HL-60 (cell line): ENCODE measurements at regions not wholly inside any gene's neighbourhood (a gene's known extent, or its start where the extent isn't known, plus 50 kb on each side); places are given as distances from the start of the nearest gene placed in this dataset.
A peak's percentile ranks its signal among the peaks of the same experiment; 100 is the strongest.

Source experiments
- DNase-seq, 2 experiments: peaks; one replicate each; pipeline ENCODE4 v3.0.0-alpha.2; 2010 to 2020; ENCODE audit warnings: low read depth in 1 of 2, low spot score in 1 of 2
- H3K27ac ChIP-seq: fragments of 250-450 bp; sonication (Bioruptor Pico); replicated peaks from 2 replicates; pipeline ENCODE4 v1.5.1; 2020; ENCODE audit warnings: mild to moderate bottlenecking, moderate library complexity
- H3K27me3 ChIP-seq: fragments of 250-450 bp; sonication (Bioruptor Pico); 2 replicates; pipeline ENCODE4 v1.5.1; 2021; ENCODE audit warnings: mild to moderate bottlenecking, moderate library complexity; ENCODE audit not compliant: insufficient read depth, poor library complexity, severe bottlenecking
- H3K4me3 ChIP-seq: replicated peaks from 2 replicates; pipeline ENCODE4 v1.5.1; 2011; ENCODE audit warnings: mild to moderate bottlenecking, control low read depth, low read length; ENCODE audit not compliant: insufficient read depth
- CTCF ChIP-seq: IDR thresholded peaks from one replicate; pipeline ENCODE4 v1.5.1; 2011; ENCODE audit warnings: low read length, control low read depth, inconsistent platforms; ENCODE audit not compliant: insufficient read depth
- GABPA ChIP-seq: IDR thresholded peaks from 2 replicates; pipeline ENCODE4 v1.6.1; 2012; ENCODE audit warnings: low read depth
- POLR2AphosphoS5 ChIP-seq: IDR thresholded peaks from 2 replicates; pipeline ENCODE4 v1.6.1; 2012; ENCODE audit warnings: low read depth
- REST ChIP-seq: IDR thresholded peaks from 2 replicates; pipeline ENCODE4 v1.6.1; 2012; ENCODE audit warnings: low read depth; ENCODE audit not compliant: insufficient replicate concordance
- SPI1 ChIP-seq: IDR thresholded peaks from 2 replicates; pipeline ENCODE4 v1.6.1; 2012; ENCODE audit warnings: low read depth, mild to moderate bottlenecking, borderline replicate concordance

DNA sequence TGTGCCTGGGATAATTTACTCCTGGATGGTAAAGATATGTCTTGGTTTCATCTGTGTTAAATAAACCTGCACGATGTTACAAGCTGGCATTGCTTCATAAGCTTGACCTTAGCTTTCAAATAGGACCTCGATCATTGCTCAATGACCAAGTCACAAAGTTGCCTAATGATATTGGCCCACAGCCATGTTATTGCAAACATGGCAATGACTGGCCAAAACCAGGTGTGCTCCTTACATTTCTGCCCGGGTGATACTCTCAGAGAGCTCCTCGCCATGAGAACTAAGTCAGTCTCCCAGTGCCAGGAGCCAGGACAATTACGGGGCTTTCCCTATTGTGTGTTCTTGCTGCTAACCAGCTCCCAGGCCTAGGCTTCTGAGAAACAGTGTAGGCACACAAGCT lies 72.5 kb upstream of the CYP1B1 start:
- Histone ChIP-seq H3K4me3 (no peak overlapping the region), H3K27me3 (no peaks in the 10 kb centered on the region), H3K27ac (peak overlapping the region; percentile 73)
- DNase-seq, result peak; percentile 89 to 96
- TF ChIP-seq GABPA (no peak), POLR2AphosphoS5 (peak; percentile 94), REST (peak; percentile 8)

DNA sequence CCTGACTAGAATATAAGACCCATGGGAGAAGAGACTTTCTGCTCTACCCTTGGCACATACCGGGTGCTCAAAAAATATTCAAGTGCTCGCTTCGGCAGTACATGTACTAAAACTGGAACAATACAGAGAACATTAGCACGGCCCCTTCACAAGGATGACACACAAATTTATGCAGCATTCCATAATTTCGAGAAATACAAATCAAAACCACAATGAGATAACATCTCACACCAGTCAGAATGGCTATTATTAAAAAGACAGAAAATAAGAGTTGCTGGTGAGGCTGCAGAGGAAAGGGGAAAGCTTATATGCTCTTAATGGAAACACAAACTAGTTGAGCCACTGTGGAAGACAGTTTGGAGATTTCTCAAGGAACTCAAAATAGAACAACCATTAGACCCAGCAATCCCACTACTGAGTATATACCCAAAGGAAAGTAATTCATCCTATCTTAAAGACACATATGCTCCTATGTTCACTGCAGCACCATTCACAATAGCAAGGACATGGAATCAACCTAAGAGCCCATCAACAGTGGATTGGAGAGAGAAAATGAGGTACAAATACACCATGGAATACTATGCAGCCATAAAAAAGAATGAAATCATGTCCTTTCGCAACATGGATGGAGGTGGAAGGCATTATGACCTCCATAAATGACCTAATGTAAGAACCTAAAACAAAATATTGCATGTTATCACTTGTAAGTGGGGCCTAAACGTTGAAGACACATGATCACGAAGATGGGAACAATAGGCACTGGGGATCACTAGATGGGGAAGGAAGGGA lies 71.6 kb upstream of the CYP1B1 start:
- DNase-seq, result no peak
- H3K4me3 ChIP-seq, result no peak overlapping the region

GRCh38 chr2:38146907-38147307 lies 71.0 kb upstream of the CYP1B1 start:
- peak in 1 of 2 experiments; percentile 65 for DNase-seq
- TF ChIP-seq POLR2AphosphoS5 (no peak), REST (no peak), SPI1 (no peak), GABPA (no peak), CTCF (no peak)
- no peak overlapping the region for H3K4me3 ChIP-seq
- H3K27me3 ChIP-seq, result no peaks in the 10 kb centered on the region
- H3K27ac ChIP-seq, result peak overlapping the region; percentile 73

More for the DNA sequence above, 71.6 kb upstream of the CYP1B1 start:
- H3K27ac ChIP-seq, result peak overlapping the region; percentile 73
- H3K27me3 ChIP-seq, result no peaks in the 10 kb centered on the region
- no peak for TF ChIP-seq REST
- TF ChIP-seq SPI1, result no peak
- no peak for TF ChIP-seq POLR2AphosphoS5
- no peak for TF ChIP-seq CTCF
- TF ChIP-seq GABPA, result no peak
